ACHN (cell line): ENCODE measurements at regions not wholly inside any gene's neighbourhood (a gene's known extent, or its start where the extent isn't known, plus 50 kb on each side); places are given as distances from the start of the nearest gene placed in this dataset.
A peak's percentile ranks its signal among the peaks of the same experiment; 100 is the strongest.

Experiments used
- DNase-seq: peaks from one replicate; pipeline ENCODE4 v3.0.0-alpha.2; 2015
- in situ Hi-C: cut with HindIII; loops from 2 replicates; pipeline ENCODE4 v1.10.0; 2017; ENCODE audit warnings: low sequenced_read_pairs, low pct_ligation_motif_present, low pct_unique_long_range_greater_than_20kb

GRCh38 chr1:17995480-17995879 lies 112.1 kb upstream of the IGSF21 start:
- in situ Hi-C loops = no loop called here
- no peak for DNase-seq

- in situ Hi-C loops = no loop called here
- peak; percentile 21 for DNase-seq
Observed at GRCh38 chr1:17998889-17999288, 108.7 kb upstream of the IGSF21 start.

- in situ Hi-C loops = no loop called here
- DNase-seq = no peak
Observed at GRCh38 chr1:17999884-18000283, 107.7 kb upstream of the IGSF21 start.

DNA sequence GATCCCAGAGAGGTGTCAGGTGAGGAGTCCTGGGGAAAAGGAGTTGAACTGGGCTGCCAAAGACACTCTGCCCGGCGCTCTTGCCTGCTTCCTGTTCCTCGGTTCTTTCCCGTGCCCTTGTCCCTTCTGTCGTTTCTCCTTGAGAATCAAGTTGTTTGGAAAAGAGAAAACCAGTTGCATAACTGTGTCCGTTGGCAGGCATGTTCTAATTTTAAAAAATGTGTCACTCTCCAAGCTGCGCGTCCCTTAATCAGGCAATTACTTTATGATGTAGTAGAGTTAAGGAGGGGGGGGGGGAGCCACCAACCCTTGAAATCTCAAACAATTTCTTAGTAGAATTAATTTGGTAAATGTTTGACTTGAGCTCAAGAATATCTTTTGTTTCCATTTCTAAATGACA lies 105.9 kb upstream of the IGSF21 start:
- in situ Hi-C loops = no loop called here
- DNase-seq = no peak

GRCh38 chr1:18004278-18004677 lies 103.3 kb upstream of the IGSF21 start:
- DNase-seq = no peak
- in situ Hi-C loops = no loop called here

DNA sequence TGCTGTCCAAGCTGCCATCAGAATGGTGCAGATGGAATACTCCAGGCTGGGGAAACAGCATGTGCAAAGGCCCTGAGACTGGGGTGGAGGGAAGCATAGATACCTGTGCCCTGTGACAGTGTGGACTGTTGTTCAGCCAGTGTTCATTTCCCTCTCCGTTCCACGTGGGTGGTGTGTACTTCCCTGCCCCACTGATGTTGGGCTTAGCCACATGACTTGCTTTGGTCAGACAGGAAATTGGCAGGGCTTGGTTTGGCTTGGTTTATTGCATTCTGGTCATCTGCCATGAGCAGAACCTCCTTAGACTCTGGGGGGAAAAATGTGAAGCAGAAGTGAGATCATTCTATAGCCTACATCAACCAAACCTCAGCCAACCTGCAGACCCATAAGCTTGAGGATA lies 102.4 kb upstream of the IGSF21 start:
- no peak for DNase-seq

GRCh38 chr1:18007391-18008041 lies 100.1 kb upstream of the IGSF21 start:
- no peak for DNase-seq
- in situ Hi-C loops = no loop called here

More for the DNA sequence above, 102.4 kb upstream of the IGSF21 start:
- in situ Hi-C loops = no loop called here

GRCh38 chr1:18008081-18008480 lies 99.5 kb upstream of the IGSF21 start:
- in situ Hi-C loops = no loop called here
- DNase-seq = no peak

GRCh38 chr1:18009055-18009454 lies 98.5 kb upstream of the IGSF21 start:
- DNase-seq = no peak
- in situ Hi-C loops = no loop called here

GRCh38 chr1:18009478-18009961 lies 98.1 kb upstream of the IGSF21 start:
- no peak for DNase-seq

DNA sequence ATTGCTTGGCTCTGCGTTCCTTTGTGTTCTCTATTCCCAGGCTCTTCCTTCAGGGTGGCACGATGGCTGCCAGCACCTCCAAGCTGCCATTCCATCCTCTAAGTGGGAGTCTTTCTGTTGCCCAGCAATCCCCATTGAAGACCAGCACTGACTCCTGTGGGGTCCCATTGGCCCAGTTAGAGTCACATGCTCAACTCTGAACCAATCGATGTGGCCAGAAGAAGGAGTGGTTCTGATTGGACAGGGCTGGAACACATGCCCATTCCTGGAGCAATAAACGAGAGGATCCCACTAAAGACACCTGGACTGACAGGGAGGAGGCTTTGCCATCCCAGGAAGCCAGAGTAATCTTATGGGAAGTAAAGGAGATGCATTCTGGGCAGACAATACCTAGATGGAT lies 97.2 kb upstream of the IGSF21 start:
- in situ Hi-C loops = no loop called here
- no peak for DNase-seq

More at GRCh38 chr1:18009478-18009961, 98.1 kb upstream of the IGSF21 start:
- in situ Hi-C loops = no loop called here

GRCh38 chr1:18010945-18011344 lies 96.7 kb upstream of the IGSF21 start:
- peak; percentile 22 for DNase-seq
- in situ Hi-C loops = no loop called here

GRCh38 chr1:18011703-18012102 lies 95.9 kb upstream of the IGSF21 start:
- DNase-seq = no peak
- in situ Hi-C loops = no loop called here

DNA sequence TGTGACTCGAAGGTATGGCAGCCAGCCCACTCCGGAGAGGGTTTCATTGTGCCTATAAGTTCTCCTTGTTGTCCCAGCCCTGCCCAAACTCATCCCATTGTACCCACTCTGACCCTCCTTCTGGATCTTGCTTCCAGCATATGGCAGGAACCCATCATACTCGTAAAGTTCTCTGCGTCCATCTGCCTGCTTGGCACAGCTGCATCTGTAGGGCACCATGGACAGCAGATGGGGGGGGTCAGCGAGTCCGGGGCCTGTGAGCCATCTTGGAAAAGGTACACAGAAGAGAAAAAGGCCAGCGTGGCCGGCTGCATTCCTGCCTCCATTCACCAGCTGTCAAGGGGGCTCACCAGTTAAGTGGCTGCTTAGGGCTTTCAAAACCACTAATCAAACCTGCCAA lies 94.9 kb upstream of the IGSF21 start:
- in situ Hi-C loops = no loop called here
- no peak for DNase-seq

- in situ Hi-C loops = no loop called here
- DNase-seq = no peak
Observed at GRCh38 chr1:18013216-18013615, 94.4 kb upstream of the IGSF21 start.

- in situ Hi-C loops = no loop called here
- DNase-seq = no peak
Observed at GRCh38 chr1:18015719-18016118, 91.9 kb upstream of the IGSF21 start.

- no peak for DNase-seq
- in situ Hi-C loops = no loop called here
Observed at GRCh38 chr1:18018366-18018765, 89.2 kb upstream of the IGSF21 start.

- DNase-seq = no peak
- in situ Hi-C loops = no loop called here
Observed at GRCh38 chr1:18020021-18020817, 87.4 kb upstream of the IGSF21 start.

GRCh38 chr1:18021242-18021641 lies 86.4 kb upstream of the IGSF21 start:
- in situ Hi-C loops = no loop called here
- DNase-seq = no peak
